GM19438 (cell line): ENCODE measurements at regions not wholly inside any gene's neighbourhood (a gene's known extent, or its start where the extent isn't known, plus 50 kb on each side); places are given as distances from the start of the nearest gene placed in this dataset.
"Not testable (repeated sequence)": the region's sequence is repeated elsewhere in the genome, so short reads cannot be mapped to it uniquely, and the experiment has no call there.

ENCODE experiments used
- ATAC-seq: cut with Tn5 transposase; IDR thresholded peaks from one replicate; pipeline ENCODE4 v1.9.1; 2021; ENCODE audit warnings: low read depth; ENCODE audit not compliant: unreplicated experiment

- ATAC-seq = no peak
These were observed 149.7 kb upstream of the TMEM170B start for GRCh38 chr6:11387707-11388430.

GRCh38 chr6:11386726-11387125 is 150.8 kb upstream of the TMEM170B start:
- no peak for ATAC-seq

GRCh38 chr6:11386323-11386722 is 151.2 kb upstream of the TMEM170B start:
- ATAC-seq = peak; percentile 65

GRCh38 chr6:11384531-11385309 is 152.3 kb upstream of the NEDD9 start:
- no peak for ATAC-seq

- peak; percentile 78 for ATAC-seq
These were observed 149.5 kb upstream of the NEDD9 start for GRCh38 chr6:11381801-11382513.

GRCh38 chr6:11380969-11381744 is 148.7 kb upstream of the NEDD9 start:
- ATAC-seq = no peak

- no peak for ATAC-seq
These were observed 148.1 kb upstream of the NEDD9 start for GRCh38 chr6:11380549-11380948.

GRCh38 chr6:11379805-11380204 is 147.3 kb upstream of the NEDD9 start:
- no peak for ATAC-seq

GRCh38 chr6:11378639-11379038 is 146.2 kb upstream of the NEDD9 start:
- no peak for ATAC-seq

- peak; percentile 92 for ATAC-seq
These were observed 141.9 kb upstream of the NEDD9 start for GRCh38 chr6:11374036-11375010.

- ATAC-seq = no peak
These were observed 140.7 kb upstream of the NEDD9 start for GRCh38 chr6:11373208-11373607.

GRCh38 chr6:11372186-11372790 is 139.8 kb upstream of the NEDD9 start:
- not testable (repeated sequence) for ATAC-seq

GRCh38 chr6:11370191-11371018 is 137.9 kb upstream of the NEDD9 start:
- ATAC-seq = no peak

GRCh38 chr6:11368760-11369159 is 136.3 kb upstream of the NEDD9 start:
- ATAC-seq = no peak

- no peak for ATAC-seq
These were observed 135.8 kb upstream of the NEDD9 start for GRCh38 chr6:11368264-11368663.

- ATAC-seq = no peak
These were observed 135.3 kb upstream of the NEDD9 start for GRCh38 chr6:11367638-11368199.

GRCh38 chr6:11366934-11367637 is 134.6 kb upstream of the NEDD9 start:
- no peak for ATAC-seq
